GM23338 (cell line): ENCODE measurements at regions not wholly inside any gene's neighbourhood (a gene's known extent, or its start where the extent isn't known, plus 50 kb on each side); places are given as distances from the start of the nearest gene placed in this dataset.
A peak's percentile ranks its signal among the peaks of the same experiment; 100 is the strongest.

Experiments
- ATAC-seq: fragments of 200-7000 bp; cut with Tn5 transposase; 3 replicates; pipeline ENCODE4 v1.9.1; 2020
- DNase-seq: peaks from one replicate; pipeline ENCODE4 v3.0.0-alpha.2; 2015; ENCODE audit warnings: low spot score
- H2AFZ ChIP-seq: fragments of 200-600 bp; sonication (generic); 2 replicates; pipeline ENCODE4 v1.8.0; 2016; ENCODE audit warnings: antibody characterized with exemption, mild to moderate bottlenecking, moderate library complexity
- H3F3A ChIP-seq: fragments of 200-600 bp; sonication (generic); replicated peaks from 2 replicates; pipeline ENCODE4 v1.8.0; 2017; ENCODE audit warnings: antibody characterized with exemption, mixed run types, low read depth
- H3K27ac ChIP-seq: fragments of 200-600 bp; sonication (generic); 2 replicates; pipeline ENCODE4 v1.6.1; 2016; ENCODE audit warnings: low read depth
- H3K27me3 ChIP-seq: fragments of 200-600 bp; sonication (generic); 2 replicates; pipeline ENCODE4 v1.8.0; 2016; ENCODE audit warnings: mild to moderate bottlenecking, mixed run types, moderate library complexity; ENCODE audit not compliant: insufficient read depth
- H3K36me3 ChIP-seq: fragments of 200-600 bp; sonication (generic); 2 replicates; pipeline ENCODE4 v1.8.0; 2016; ENCODE audit warnings: mild to moderate bottlenecking; ENCODE audit not compliant: insufficient read depth
- H3K4me1 ChIP-seq: fragments of 200-600 bp; sonication (generic); 2 replicates; pipeline ENCODE4 v1.8.0; 2016; ENCODE audit warnings: mild to moderate bottlenecking, moderate library complexity; ENCODE audit not compliant: insufficient read depth
- H3K4me2 ChIP-seq: fragments of 200-600 bp; sonication (generic); 2 replicates; pipeline ENCODE4 v1.7.1; 2017; ENCODE audit warnings: mixed run types
- H3K4me3 ChIP-seq: fragments of 200-600 bp; sonication (generic); 2 replicates; pipeline ENCODE4 v1.6.1; 2016; ENCODE audit warnings: mixed run types
- H3K79me2 ChIP-seq: fragments of 200-600 bp; sonication (generic); replicated peaks from 2 replicates; pipeline ENCODE4 v1.8.0; 2017; ENCODE audit warnings: mild to moderate bottlenecking; ENCODE audit not compliant: insufficient read depth
- H3K9me2 ChIP-seq: fragments of 200-600 bp; sonication (generic); 2 replicates; pipeline ENCODE4 v1.8.0; 2017; ENCODE audit not compliant: insufficient read depth
- H4K20me1 ChIP-seq: fragments of 200-600 bp; sonication (generic); replicated peaks from 2 replicates; pipeline ENCODE4 v1.8.0; 2017; ENCODE audit warnings: mild to moderate bottlenecking; ENCODE audit not compliant: insufficient read depth
- H3K27ac Mint-ChIP-seq: 2 replicates; pipeline ENCODE4 v1.8.0; 2020; ENCODE audit warnings: inconsistent platforms, mild to moderate bottlenecking, moderate library complexity, mixed read lengths
- H3K27me3 Mint-ChIP-seq: 3 replicates; pipeline ENCODE4 v1.8.0; 2022; ENCODE audit warnings: low read depth, mild to moderate bottlenecking, moderate library complexity, mixed read lengths, inconsistent platforms; ENCODE audit not compliant: insufficient read depth, poor library complexity
- H3K36me3 Mint-ChIP-seq: 3 replicates; pipeline ENCODE4 v1.8.0; 2021; ENCODE audit warnings: low read depth, mild to moderate bottlenecking, inconsistent platforms, moderate library complexity, mixed read lengths
- H3K4me1 Mint-ChIP-seq: 3 replicates; pipeline ENCODE4 v1.8.0; 2020; ENCODE audit warnings: mild to moderate bottlenecking, inconsistent platforms, mixed read lengths
- H3K4me3 Mint-ChIP-seq: 3 replicates; pipeline ENCODE4 v1.8.0; 2021; ENCODE audit warnings: moderate library complexity, mild to moderate bottlenecking, inconsistent platforms, mixed read lengths
- H3K9me3 Mint-ChIP-seq: 3 replicates; pipeline ENCODE4 v1.8.0; 2020; ENCODE audit warnings: moderate library complexity, mild to moderate bottlenecking, inconsistent platforms, mixed read lengths
- CTCF ChIP-seq, 2 experiments: fragments of 200-600 bp in 1 of 2; sonication (generic) in 1 of 2; conservative IDR thresholded peaks; 2 replicates each; pipeline versions ENCODE4 v1.5.1 to v1.6.1; 2016 to 2017; ENCODE audit warnings: antibody characterized with exemption in 2 of 2, low read depth in 2 of 2, mild to moderate bottlenecking in 2 of 2, moderate library complexity in 1 of 2
- JUNB ChIP-seq: IDR thresholded peaks from one replicate; pipeline ENCODE4 v1.6.1; 2016; ENCODE audit warnings: antibody characterized with exemption; ENCODE audit not compliant: unreplicated experiment
- NANOG ChIP-seq: IDR thresholded peaks from 2 replicates; pipeline ENCODE4 v1.6.1; 2016; ENCODE audit warnings: antibody characterized with exemption, borderline replicate concordance
- REST ChIP-seq: IDR thresholded peaks from one replicate; pipeline ENCODE4 v1.6.1; 2018; ENCODE audit warnings: antibody characterized with exemption; ENCODE audit not compliant: unreplicated experiment
- STAT1 ChIP-seq: IDR thresholded peaks from one replicate; pipeline ENCODE4 v1.6.1; 2016; ENCODE audit warnings: antibody characterized with exemption; ENCODE audit not compliant: unreplicated experiment
- ZNF462 ChIP-seq: fragments of 250-450 bp; sonication (Bioruptor Pico); IDR thresholded peaks from 2 replicates; pipeline ENCODE4 v1.5.0; 2020; ENCODE audit warnings: mild to moderate bottlenecking, moderate library complexity

- Histone ChIP-seq H3K4me3 (peak overlapping the region; percentile 76; the same call in 1 of the 2 replicates), H3K36me3 (no peaks in the 10 kb centered on the region), H3K79me2 (no peaks in the 10 kb centered on the region), H3K27me3 (peaks cover 100% of the 10 kb centered on the region), H3K4me1 (peaks cover 16% of the 10 kb centered on the region), H3F3A (peaks cover 4% of the 10 kb centered on the region; the same call in 1 of the 2 replicates), H3K9me2 (no peaks in the 10 kb centered on the region), H3K4me2 (peak overlapping the region; percentile 98), H3K27ac (no peak overlapping the region), H2AFZ (no peak overlapping the region), H4K20me1 (peaks cover 19% of the 10 kb centered on the region; the same call in 1 of the 2 replicates)
- ATAC-seq (peak; percentile 1; the same call in 2 of the 3 replicates), DNase-seq (peak; percentile 23)
- Mint-ChIP-seq H3K9me3 (no peaks in the 10 kb centered on the region), H3K27me3 (peaks cover 51% of the 10 kb centered on the region), H3K4me1 (peaks cover 14% of the 10 kb centered on the region), H3K36me3 (no peaks in the 10 kb centered on the region), H3K4me3 (peak overlapping the region; percentile 80), H3K27ac (no peak overlapping the region)
- TF ChIP-seq NANOG (no peak), REST (no peak), STAT1 (no peak), CTCF (conservative IDR thresholded peaks at IDR 0.05; ENCODE audit: low read depth in 2 of 2) (peak in 1 of 2 experiments; percentile 58; a peak in 3 of 4 replicates), JUNB (no peak), ZNF462 (CRISPR knock-in tag) (no peak)
Observed at GRCh38 chr11:16603245-16603644, 135.2 kb upstream of the C11orf58 start.
